ENCODE measurements at regions not wholly inside any gene's neighbourhood (a gene's known extent, or its start where the extent isn't known, plus 50 kb on each side); places are given as distances from the start of the nearest gene placed in this dataset.

GRCh38 chr2:150706561-150706960, 219.1 kb upstream of the RND3 start:
- no peak for DNase-seq (ENCODE audit: low read depth, low spot score)

- no peak for DNase-seq (ENCODE audit: low read depth, low spot score)
These were observed 218.3 kb upstream of the RND3 start for GRCh38 chr2:150705767-150706166.

GRCh38 chr2:150705357-150705756, 217.9 kb upstream of the RND3 start:
- DNase-seq (ENCODE audit: low read depth, low spot score) = no peak

- no peak for DNase-seq (ENCODE audit: low read depth, low spot score)
These were observed 215.3 kb upstream of the RND3 start for GRCh38 chr2:150702791-150703190.

- DNase-seq (ENCODE audit: low read depth, low spot score) = no peak
These were observed 213.5 kb upstream of the RND3 start for GRCh38 chr2:150700666-150701580.

- DNase-seq (ENCODE audit: low read depth, low spot score) = no peak
These were observed 211.8 kb upstream of the RND3 start for GRCh38 chr2:150699218-150699617.

- DNase-seq (ENCODE audit: low read depth, low spot score) = no peak
These were observed 210.7 kb upstream of the RND3 start for GRCh38 chr2:150698016-150698661.

- no peak for DNase-seq (ENCODE audit: low read depth, low spot score)
These were observed 210.1 kb upstream of the RND3 start for GRCh38 chr2:150697596-150697995.

- no peak for DNase-seq (ENCODE audit: low read depth, low spot score)
These were observed 208.1 kb upstream of the RND3 start for GRCh38 chr2:150695451-150696135.

- no peak for DNase-seq (ENCODE audit: low read depth, low spot score)
These were observed 206.1 kb upstream of the RND3 start for GRCh38 chr2:150693556-150693955.

GRCh38 chr2:150690870-150691269, 203.4 kb upstream of the RND3 start:
- no peak for DNase-seq (ENCODE audit: low read depth, low spot score)

- no peak for DNase-seq (ENCODE audit: low read depth, low spot score)
These were observed 202.8 kb upstream of the RND3 start for GRCh38 chr2:150690261-150690660.

GRCh38 chr2:150689590-150689989, 202.1 kb upstream of the RND3 start:
- DNase-seq (ENCODE audit: low read depth, low spot score) = no peak

GRCh38 chr2:150688016-150688415, 200.5 kb upstream of the RND3 start:
- no peak for DNase-seq (ENCODE audit: low read depth, low spot score)

GRCh38 chr2:150686391-150686790, 198.9 kb upstream of the RND3 start:
- DNase-seq (ENCODE audit: low read depth, low spot score) = no peak

GRCh38 chr2:150681120-150681804, 193.8 kb upstream of the RND3 start:
- peak; percentile 32 for DNase-seq (ENCODE audit: low read depth, low spot score)

GRCh38 chr2:150679456-150680120, 192.1 kb upstream of the RND3 start:
- no peak for DNase-seq (ENCODE audit: low read depth, low spot score)

GRCh38 chr2:150677551-150677950, 190.1 kb upstream of the RND3 start:
- no peak for DNase-seq (ENCODE audit: low read depth, low spot score)

- no peak for DNase-seq (ENCODE audit: low read depth, low spot score)
These were observed 189.4 kb upstream of the RND3 start for GRCh38 chr2:150676747-150677383.

GRCh38 chr2:150675807-150676206, 188.3 kb upstream of the RND3 start:
- no peak for DNase-seq (ENCODE audit: low read depth, low spot score)

GRCh38 chr2:150674283-150674682, 186.8 kb upstream of the RND3 start:
- DNase-seq (ENCODE audit: low read depth, low spot score) = no peak
